GM21825 (cell line): ENCODE measurements at regions not wholly inside any gene's neighbourhood (a gene's known extent, or its start where the extent isn't known, plus 50 kb on each side); places are given as distances from the start of the nearest gene placed in this dataset.

Experiments used
- ATAC-seq: cut with Tn5 transposase; IDR thresholded peaks from one replicate; pipeline ENCODE4 v1.9.1; 2021; ENCODE audit warnings: mild to moderate bottlenecking, moderate library complexity; ENCODE audit not compliant: unreplicated experiment

DNA sequence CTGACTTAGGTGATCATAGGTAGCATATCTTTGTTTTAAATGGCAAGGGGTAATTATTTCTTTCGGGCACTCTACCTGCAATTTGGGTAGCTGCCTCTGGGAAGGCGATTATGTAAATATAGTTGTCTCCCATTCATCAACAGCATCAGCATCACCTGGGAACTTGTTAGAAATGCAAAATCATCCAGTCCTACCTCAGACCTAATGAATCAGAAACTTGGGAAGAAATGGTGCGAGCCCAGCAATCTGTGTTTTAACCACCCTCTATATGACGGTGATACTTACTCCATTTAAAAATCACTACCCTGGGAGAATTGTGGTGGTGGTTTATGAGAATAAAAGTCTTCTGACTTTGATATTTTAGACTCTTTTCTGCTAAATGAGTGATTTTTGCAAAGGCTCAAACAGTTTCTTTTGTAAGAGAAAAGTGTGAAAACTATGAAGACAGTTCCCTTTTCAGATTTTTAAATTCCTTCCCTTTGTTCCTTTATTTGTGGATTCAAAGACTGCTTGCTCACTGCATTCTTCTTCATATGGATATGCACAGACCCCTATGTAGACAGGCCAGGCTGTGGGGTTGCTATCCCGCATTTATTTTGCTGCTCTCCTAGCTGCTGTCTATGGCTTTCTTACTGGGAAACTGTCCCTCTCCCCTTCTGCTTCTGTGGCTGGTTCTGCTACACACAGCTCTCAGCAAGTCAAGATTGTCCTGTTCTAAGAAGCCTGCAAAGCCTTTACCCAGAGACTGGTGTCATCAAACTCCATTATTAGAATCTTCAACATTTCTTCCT, 365.3 kb downstream of the RNF144B start:
- ATAC-seq = no peak

DNA sequence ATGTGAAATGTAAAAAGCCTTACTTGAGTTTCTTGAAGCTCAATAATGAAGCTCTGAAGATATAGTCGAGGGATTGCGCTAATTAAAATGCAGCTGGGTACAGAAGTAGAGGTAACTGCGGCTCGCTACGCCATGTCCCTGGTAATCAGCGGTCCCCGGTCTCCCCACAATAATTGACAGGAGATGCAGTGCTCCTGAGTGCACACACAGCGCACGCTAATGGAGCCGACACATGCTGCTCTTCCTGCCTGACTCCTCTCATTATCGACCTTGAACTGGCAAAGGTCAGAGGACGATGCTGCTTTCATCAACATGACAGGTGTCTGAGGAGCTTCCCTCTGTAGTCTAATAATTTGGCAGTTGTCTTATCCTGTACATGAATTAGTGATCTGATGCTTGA, 365.9 kb downstream of the RNF144B start:
- ATAC-seq = no peak

DNA sequence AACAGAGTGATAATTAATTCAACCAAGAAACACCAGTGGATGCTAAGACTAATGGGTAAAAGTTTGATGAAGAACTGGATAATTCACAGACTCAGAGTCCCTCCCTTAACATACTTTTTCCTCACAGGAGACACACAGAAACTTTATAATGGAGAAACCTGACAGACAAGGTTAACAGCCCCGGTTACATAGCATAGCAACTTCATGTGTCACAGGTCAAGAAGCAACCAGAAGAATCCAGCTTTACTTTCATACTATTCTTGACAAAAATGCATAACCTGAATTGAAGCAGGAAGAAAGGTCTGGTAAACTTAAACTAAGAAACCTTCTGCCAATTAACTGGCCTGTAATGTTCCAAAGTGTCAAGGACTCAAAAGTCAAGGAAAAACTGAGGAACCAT, 375.9 kb downstream of the RNF144B start:
- no peak for ATAC-seq

DNA sequence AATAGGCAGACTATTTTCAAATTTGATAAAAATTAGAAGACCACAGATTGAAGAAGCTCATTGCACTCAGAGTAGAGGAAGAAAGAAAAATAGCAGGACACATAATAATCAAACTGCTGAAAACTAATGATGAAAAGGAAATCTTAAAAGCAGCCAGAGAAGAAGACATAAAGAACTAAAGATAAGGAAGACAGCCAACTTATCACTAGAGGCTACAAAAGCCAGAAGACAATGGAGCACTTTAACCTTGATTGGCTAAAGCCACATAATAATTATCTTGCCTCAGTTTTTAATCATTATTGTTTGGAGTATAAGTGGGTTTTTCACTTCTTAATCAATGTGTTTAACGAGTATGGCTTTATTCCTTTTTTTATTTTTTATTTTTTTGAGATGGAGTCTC, 397.6 kb downstream of the RNF144B start:
- no peak for ATAC-seq

DNA sequence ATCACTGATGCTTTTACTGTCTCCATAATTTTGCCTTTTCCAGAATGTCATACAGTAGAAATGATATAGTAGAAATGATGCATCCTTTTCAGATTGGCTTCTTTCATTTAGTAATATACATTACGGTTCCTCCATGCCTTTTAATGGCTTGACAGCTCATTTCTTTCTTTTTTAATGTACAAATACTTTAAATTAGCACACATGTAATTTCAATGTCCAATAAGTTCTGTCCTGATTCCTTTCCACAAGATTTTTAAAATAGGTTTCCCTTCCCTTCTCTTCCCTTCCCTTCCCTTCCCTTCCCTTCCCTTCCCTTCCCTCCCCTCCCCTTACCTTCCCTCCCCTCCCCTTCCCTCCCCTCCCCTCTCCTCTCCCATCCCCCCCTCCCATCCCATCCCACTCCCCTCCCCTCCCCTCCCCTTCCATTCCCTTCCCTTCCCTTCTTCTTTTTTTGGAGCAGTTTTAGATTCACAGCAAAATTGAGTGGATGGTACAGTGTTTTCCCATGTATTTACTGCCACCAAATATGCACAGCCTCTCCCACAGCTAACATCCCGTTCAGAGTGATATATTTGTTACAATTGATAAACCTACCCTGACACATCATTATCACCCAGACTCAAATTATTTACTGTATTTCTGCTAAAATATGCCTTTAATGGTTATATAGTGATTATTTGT, 398.8 kb downstream of the RNF144B start:
- ATAC-seq = no peak

DNA sequence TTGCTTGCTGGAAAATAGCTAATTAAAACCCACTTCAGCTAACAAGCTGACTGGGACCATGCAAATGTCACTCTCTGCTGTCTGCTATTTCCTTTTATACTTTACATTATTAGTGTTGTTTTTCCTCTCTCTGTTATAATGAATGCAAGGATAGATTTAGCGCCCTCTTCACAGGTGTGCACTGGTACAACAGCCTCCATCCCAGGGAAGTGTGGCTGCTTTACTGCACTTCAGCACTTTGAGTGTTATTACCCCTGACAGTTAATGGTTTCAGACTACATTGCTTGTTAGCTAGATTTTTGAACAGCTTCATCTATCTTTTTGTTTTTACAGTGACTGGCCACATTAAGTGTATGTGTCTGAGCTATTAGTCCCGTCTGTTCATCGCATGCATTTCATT, 405.7 kb downstream of the RNF144B start:
- ATAC-seq = no peak

DNA sequence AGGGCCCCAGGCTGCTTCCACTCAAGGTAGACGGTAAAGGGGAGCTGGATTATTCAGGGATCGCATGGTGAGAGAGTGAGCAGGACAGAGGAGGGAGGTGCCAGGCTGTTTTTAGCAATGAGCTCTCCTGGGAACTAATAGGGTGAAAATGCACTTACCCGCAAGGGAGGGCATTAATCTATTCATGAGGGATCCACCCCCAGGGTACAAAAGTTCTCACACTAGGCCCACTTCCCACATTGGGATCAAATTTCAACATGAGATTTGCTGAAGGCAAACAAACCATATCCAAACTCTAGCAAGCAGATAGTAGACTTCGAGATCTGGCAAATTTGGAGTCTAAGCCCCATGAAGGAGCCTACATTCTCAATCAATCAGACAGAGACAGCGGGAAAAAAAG, 408.6 kb downstream of the RNF144B start:
- no peak for ATAC-seq

DNA sequence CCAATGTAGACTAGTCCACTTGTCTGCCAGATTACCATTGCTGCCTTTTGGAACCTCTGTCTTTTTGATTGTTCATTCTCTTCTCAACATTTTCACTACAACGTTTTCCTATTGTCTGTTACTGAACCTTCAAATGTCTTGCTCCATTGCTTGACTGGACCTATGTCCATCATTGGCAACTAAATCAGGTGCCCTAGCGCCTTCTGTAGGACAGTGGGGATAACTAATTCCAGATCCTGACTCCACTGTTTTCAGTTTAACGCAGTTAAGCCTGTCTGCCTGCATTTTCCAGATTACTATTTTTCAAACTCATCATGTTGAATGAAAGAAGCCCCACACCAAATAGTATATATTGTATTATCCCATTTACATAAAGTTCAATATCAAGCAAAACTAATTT, 433.6 kb downstream of the RNF144B start:
- ATAC-seq = no peak

DNA sequence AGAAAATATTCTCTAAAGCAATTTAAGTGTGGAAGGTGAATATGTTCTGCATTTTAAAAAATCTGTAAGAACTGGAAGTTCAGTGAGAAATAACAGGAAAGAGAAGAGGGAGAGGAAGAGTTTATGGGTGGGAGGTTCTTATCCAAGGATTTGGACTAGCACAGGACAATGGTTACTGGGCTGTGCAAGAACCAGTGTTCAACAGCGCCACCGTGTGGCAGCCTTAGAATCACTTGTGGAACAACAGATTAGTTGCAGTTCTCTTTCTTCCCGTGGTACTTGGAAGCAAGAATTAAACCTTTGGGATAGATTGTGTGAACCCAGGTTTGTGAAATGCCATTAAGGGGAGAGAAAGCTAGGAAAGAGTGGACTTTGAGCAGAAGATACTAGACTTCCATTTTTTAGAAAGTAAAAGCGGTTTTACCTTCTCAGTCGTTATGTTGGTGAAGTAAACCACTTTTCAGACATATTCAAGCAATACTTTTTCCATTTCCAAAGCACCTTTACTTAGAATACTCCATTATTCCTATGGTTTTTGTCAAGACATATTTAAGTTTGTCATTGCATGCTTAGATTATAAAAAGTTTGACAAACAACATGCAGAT, 436.7 kb downstream of the RNF144B start:
- ATAC-seq = no peak

DNA sequence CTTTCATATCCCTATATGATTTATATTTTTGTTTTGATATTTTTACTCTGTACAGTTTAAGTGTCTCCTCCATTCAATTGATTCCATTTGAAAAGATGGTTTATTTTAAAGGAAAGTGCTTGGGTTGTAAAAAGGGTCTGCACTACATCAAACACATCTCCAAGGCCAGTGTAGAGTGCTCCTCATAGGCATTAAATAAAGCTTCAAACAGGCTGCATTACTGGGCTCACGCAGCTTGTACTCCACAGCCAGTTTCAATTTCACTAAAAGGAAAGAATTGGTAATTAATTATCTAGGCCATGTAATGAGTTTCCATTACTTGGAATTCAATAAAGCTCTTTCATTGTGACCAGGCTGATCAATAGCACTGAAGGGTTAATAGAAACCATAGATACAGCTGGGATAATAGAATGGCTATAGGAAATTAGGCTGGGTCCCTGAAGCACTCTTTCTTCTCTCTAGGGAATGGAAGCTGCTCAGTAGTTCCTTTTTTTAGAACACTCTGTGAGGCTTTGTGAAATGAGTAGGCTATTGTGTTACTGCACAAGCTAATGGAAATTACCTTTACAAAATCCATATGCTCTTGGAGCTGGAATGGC, 442.2 kb downstream of the RNF144B start:
- ATAC-seq = no peak

DNA sequence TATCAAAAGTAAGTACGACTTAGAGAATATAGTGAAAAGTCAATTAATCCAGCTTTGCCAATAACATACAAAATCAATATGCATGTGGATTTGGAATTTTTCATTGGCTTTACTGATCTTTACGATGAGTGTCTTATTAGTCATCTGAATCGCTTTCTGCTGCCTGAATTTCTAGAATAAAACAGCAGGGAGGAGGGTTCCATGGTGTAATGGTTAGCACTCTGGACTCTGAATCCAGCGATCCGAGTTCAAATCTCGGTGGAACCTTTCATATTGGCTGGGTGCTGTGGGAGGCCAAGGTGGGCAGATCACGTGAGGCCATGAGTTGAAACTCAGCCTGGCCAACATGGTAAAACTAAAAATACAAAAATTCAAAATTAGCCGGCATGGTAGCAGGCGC, 448.8 kb downstream of the RNF144B start:
- ATAC-seq = no peak

DNA sequence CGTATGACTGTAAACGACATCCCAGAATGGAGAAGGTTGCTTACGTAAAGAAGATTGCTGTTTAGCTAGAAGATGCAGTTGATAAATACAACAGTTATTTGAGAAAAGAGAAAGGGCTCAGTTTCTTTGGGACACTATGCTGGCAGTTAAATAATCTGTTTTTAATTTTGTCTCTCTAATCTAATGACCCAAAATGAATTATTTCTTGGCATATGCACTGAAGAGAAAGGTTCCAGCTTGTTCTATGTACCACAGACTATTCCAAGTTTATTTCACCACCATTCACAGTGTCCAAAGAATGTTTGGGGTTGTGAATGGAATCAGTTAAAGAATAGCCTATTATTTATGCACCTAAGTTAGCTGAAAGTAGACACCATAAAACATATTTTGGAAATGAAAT, 449.9 kb downstream of the RNF144B start:
- ATAC-seq = no peak

DNA sequence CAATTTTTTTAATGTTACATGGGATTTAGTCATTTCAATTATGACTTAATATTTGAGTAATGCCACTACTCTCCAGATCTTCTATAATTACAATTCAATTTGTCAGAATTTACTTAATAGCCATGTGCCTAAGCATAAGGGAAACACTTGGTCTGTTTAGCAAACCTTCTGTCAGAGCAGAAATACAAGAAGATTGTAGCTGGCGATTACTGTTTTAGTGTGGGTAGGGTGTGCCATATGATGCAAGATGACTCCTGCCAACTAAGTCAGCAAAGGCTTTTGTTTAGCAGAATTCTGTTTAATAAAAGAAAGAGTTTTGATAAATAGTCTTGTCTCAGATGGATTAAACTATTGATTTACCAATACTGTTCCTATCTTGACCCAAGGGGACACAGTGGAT, 455.4 kb downstream of the RNF144B start:
- ATAC-seq = no peak

DNA sequence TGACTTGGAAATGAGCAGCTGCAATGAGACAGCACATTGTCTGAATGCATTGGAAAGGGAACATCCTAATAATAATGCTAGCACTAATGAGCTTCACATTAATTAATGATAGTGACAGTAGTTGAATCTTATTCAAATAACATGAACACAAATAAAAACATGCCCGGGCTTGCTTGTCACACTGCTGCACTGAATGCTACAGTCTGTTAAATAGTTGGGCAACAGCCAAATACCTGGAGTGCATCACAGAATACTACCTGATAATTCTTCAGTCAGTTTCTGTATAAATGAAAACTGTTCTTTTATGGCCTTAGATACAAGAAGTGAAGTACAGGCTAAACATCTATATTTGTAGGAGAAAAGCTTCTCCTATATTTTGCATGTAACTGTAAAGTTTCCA, 458.7 kb downstream of the RNF144B start:
- no peak for ATAC-seq

DNA sequence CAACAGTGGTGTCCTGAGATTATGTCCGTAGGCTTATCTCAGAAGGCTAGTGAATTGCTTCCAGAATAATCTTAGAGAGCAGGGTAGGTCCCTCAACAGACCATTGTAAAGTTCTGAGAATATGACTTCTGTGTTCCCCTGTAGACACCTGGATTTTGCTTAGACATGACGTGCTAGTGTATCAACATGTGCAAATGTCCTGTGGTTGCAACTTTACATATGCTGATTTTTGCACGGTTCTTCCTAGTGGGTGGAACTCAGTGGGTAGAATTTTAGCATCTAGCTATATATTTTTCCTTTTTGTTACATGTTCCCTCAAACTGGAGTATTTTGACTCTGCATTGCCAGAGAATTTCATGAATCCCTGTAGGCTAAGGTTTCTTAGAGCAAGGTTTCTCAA, 459.2 kb downstream of the RNF144B start:
- ATAC-seq = no peak

DNA sequence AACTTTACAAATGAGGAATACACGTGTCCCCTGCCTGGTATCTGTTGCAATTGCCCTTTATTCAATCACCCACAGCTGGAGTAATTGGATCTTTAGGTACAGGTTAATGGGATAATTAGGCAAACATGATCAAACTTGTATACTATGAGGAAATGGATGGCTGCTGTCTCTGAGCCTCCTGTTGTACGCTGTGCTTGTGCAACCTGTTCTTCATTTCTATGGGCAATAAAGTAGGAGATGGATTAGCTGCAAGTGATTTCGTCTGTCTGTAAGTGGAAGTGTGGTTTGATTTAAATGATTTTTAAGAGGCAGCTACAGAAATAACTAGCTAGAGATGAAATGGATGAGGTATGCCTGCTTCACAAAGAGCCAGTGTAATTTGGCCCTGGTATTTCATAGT, 474.1 kb downstream of the RNF144B start:
- ATAC-seq = no peak

DNA sequence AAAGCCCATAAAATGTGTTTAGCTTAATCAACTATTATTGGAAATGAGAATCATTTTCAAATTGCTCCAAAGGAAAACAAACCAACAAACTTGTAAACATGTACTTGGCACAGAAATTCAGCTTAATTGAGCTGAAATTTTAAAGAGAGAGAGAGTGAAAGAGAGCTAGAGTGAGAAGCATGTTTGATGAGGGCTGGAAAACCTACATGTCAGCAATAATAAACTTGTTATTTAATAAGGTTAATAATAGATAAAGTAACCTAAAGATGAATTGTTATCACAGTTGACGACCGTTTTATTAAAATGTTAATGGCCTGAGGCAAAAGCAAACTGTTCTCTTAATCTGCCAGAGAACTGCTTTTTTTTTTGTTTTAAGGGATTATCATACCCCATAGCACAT, 496.1 kb downstream of the RNF144B start:
- ATAC-seq = no peak

DNA sequence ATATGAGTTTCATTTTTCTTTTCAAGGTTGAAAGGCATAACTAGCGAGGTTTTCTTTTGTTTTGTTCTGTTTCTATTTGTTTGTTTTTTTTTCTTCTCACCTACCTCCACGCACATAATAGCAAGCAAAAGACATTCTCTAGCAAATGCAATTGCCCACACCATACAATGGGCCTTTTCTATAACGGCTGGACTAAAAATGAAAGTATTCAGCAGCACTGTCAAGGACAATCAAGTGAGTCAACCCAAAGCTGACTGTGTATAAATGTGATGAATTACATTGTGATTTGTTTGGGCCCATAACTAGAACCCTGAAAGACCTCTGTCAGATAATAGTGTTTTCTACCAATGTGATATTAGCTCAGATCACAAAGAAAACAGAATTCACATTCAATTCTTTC, 496.7 kb downstream of the RNF144B start:
- ATAC-seq = no peak

DNA sequence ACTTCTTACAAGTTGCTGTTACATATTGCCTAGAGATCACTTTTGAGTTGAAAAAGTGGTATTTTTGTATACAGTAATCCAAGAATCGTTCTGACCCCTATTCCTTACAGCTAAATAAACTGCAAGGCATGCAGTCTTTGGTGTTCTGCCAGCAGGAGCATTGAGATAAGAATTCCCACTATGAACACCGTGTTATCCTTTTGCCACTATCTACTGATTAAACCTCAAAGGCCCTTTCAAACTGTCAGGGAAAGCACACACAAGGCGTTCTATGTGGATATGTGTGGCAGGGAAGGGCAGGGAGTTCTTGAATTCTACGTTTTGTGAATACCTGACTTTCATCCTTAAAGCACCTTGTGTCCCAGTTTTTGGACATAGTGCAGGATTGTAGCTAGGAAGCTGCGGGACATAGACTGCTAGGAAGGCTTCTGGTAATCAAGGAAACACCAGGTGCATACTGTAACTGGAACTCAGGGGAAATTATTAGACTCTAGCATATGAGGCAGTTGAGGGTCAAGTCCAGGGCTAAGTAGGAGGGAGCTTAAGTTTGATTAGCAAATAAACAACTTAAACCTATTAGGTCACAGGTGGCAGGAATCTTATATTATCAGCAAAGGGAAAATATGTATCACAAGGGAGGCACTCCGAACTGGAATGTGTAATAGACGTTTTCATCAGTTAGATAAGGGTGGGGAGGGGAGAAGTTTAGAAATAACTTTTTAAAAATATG, 506.6 kb downstream of the RNF144B start:
- no peak for ATAC-seq

DNA sequence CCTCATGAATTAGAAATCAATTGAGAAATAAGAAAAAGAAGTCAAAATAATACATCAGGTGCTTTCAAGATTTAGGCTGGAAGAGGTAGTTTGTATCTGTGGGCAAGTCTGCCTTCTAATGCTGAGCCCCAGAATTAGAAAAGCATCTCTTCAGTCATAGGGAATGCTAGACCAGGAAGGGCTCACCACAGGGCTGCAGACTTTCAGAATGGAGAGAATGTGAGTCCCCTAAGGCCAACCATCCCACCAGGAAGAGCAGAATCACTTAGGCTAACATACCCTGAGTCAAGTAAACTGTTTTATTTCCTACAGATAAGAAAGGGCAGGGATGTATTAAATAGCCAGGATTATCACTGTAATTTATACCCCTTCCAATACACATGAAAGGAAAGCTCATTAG, 510.2 kb downstream of the RNF144B start:
- ATAC-seq = no peak

DNA sequence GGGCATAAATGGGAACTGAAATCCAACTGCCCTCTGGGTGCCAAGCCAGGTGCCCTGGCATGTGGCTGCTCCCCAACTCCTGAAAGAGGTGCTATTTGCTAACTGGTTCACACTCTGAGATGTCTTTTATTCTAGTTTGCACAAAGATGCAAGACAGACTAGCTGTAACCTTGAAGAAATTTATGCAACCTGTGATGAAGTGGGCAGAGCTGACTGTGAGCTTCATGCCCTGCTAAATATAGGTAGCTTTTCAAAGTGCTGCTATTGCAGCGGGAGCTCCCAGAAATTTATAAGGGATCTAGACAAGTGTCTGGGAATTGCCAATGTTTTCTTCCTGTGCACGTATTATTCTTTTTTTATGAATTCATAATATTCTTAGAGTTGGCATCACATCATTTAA, 517.5 kb downstream of the RNF144B start:
- no peak for ATAC-seq
